GM23338 (cell line): ENCODE measurements at regions not wholly inside any gene's neighbourhood (a gene's known extent, or its start where the extent isn't known, plus 50 kb on each side); places are given as distances from the start of the nearest gene placed in this dataset.

Experiments
- CREB1 ChIP-seq: fragments of 250-450 bp; sonication (Bioruptor Pico); IDR thresholded peaks from 2 replicates; pipeline ENCODE4 v1.5.0; 2020; ENCODE audit warnings: low read depth, mild to moderate bottlenecking, moderate library complexity
- EZH2 ChIP-seq: fragments of 200-600 bp; sonication (generic); IDR thresholded peaks from one replicate; pipeline ENCODE4 v1.8.0; 2017; ENCODE audit warnings: antibody characterized with exemption, mild to moderate bottlenecking, low read depth; ENCODE audit not compliant: unreplicated experiment
- EZH2phosphoT487 ChIP-seq: fragments of 200-600 bp; sonication (generic); IDR thresholded peaks from one replicate; pipeline ENCODE4 v1.8.1; 2018; ENCODE audit warnings: antibody characterized with exemption; ENCODE audit not compliant: unreplicated experiment
- JUNB ChIP-seq: IDR thresholded peaks from one replicate; pipeline ENCODE4 v1.6.1; 2016; ENCODE audit warnings: antibody characterized with exemption; ENCODE audit not compliant: unreplicated experiment
- NANOG ChIP-seq: IDR thresholded peaks from 2 replicates; pipeline ENCODE4 v1.6.1; 2016; ENCODE audit warnings: antibody characterized with exemption, borderline replicate concordance
- POLR2AphosphoS5 ChIP-seq: IDR thresholded peaks from 2 replicates; pipeline ENCODE4 v1.6.1; 2016; ENCODE audit warnings: antibody characterized with exemption, low read depth
- ZNF114 ChIP-seq: fragments of 250-450 bp; sonication (Bioruptor Pico); IDR thresholded peaks from 2 replicates; pipeline ENCODE4 v1.5.0; 2020; ENCODE audit warnings: mild to moderate bottlenecking, moderate library complexity
- TF ChIP-seq, protein P1 (sequence below), 2 experiments: fragments of 200-600 bp in 1 of 2; sonication (generic) in 1 of 2; conservative IDR thresholded peaks; 2 replicates each; pipeline versions ENCODE4 v1.5.1 to v1.6.1; 2016 to 2017; ENCODE audit warnings: antibody characterized with exemption in 2 of 2, low read depth in 2 of 2, mild to moderate bottlenecking in 2 of 2, moderate library complexity in 1 of 2
- TF ChIP-seq, protein P2 (sequence below): IDR thresholded peaks from one replicate; pipeline ENCODE4 v1.6.1; 2018; ENCODE audit warnings: antibody characterized with exemption; ENCODE audit not compliant: unreplicated experiment
- TF ChIP-seq, protein P3 (sequence below): IDR thresholded peaks from 2 replicates; pipeline ENCODE4 v1.6.1; 2016; ENCODE audit warnings: antibody characterized with exemption

DNA sequence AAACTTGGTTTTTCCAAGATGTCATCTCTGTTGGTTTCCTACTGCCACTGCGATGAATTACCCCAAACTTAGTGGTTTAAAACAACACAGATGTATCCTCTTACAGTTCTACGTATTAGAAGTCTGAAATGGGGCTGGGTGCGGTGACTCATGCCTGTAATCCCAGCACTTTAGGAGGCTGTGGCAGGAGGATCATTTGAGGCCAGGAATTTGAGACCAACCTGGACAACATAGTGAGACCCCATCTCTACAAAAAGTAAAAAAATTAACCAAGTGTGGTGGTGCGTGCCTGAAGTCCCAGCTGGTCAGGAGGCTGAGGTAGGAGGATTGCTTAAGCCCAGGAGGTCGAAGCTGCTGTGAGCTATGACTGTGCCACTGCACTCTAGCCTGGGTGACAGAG is 57.2 kb upstream of the GRHL3 start:
- TF ChIP-seq CREB1 (CRISPR knock-in tag) (no peak), POLR2AphosphoS5 (no peak), ZNF114 (CRISPR knock-in tag) (no peak), EZH2 (no peak), EZH2phosphoT487 (no peak), NANOG (no peak), JUNB (no peak)
- TF ChIP-seq, protein P1, sequence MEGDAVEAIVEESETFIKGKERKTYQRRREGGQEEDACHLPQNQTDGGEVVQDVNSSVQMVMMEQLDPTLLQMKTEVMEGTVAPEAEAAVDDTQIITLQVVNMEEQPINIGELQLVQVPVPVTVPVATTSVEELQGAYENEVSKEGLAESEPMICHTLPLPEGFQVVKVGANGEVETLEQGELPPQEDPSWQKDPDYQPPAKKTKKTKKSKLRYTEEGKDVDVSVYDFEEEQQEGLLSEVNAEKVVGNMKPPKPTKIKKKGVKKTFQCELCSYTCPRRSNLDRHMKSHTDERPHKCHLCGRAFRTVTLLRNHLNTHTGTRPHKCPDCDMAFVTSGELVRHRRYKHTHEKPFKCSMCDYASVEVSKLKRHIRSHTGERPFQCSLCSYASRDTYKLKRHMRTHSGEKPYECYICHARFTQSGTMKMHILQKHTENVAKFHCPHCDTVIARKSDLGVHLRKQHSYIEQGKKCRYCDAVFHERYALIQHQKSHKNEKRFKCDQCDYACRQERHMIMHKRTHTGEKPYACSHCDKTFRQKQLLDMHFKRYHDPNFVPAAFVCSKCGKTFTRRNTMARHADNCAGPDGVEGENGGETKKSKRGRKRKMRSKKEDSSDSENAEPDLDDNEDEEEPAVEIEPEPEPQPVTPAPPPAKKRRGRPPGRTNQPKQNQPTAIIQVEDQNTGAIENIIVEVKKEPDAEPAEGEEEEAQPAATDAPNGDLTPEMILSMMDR (conservative IDR thresholded peaks at IDR 0.05; ENCODE audit: low read depth in 2 of 2): no peak
- TF ChIP-seq, protein P2, sequence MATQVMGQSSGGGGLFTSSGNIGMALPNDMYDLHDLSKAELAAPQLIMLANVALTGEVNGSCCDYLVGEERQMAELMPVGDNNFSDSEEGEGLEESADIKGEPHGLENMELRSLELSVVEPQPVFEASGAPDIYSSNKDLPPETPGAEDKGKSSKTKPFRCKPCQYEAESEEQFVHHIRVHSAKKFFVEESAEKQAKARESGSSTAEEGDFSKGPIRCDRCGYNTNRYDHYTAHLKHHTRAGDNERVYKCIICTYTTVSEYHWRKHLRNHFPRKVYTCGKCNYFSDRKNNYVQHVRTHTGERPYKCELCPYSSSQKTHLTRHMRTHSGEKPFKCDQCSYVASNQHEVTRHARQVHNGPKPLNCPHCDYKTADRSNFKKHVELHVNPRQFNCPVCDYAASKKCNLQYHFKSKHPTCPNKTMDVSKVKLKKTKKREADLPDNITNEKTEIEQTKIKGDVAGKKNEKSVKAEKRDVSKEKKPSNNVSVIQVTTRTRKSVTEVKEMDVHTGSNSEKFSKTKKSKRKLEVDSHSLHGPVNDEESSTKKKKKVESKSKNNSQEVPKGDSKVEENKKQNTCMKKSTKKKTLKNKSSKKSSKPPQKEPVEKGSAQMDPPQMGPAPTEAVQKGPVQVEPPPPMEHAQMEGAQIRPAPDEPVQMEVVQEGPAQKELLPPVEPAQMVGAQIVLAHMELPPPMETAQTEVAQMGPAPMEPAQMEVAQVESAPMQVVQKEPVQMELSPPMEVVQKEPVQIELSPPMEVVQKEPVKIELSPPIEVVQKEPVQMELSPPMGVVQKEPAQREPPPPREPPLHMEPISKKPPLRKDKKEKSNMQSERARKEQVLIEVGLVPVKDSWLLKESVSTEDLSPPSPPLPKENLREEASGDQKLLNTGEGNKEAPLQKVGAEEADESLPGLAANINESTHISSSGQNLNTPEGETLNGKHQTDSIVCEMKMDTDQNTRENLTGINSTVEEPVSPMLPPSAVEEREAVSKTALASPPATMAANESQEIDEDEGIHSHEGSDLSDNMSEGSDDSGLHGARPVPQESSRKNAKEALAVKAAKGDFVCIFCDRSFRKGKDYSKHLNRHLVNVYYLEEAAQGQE: no peak
- TF ChIP-seq, protein P3, sequence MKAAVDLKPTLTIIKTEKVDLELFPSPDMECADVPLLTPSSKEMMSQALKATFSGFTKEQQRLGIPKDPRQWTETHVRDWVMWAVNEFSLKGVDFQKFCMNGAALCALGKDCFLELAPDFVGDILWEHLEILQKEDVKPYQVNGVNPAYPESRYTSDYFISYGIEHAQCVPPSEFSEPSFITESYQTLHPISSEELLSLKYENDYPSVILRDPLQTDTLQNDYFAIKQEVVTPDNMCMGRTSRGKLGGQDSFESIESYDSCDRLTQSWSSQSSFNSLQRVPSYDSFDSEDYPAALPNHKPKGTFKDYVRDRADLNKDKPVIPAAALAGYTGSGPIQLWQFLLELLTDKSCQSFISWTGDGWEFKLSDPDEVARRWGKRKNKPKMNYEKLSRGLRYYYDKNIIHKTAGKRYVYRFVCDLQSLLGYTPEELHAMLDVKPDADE: no peak
